ENCODE measurements at regions not wholly inside any gene's neighbourhood (a gene's known extent, or its start where the extent isn't known, plus 50 kb on each side); places are given as distances from the start of the nearest gene placed in this dataset.

GRCh38 chr15:53038655-53038941 lies 248.5 kb upstream of the ONECUT1 start:
- TF ChIP-seq POLR2AphosphoS5 (IDR thresholded peaks at IDR 0.05; ENCODE audit: low read depth, low read length) = no peak
- no peak for TF ChIP-seq EZH2 (IDR thresholded peaks at IDR 0.05)
- no peak for TF ChIP-seq CTCF (IDR thresholded peaks at IDR 0.05 in 2 of 3, conservative IDR thresholded peaks at IDR 0.05 in 1 of 3; ENCODE audit: borderline replicate concordance in 1 of 3, insufficient read depth in 1 of 3, low read depth in 2 of 3, low read length in 2 of 3)
- no peak for TF ChIP-seq JUND (IDR thresholded peaks at IDR 0.05)
- no peak for TF ChIP-seq ZNF274 (IDR thresholded peaks at IDR 0.05; ENCODE audit: low read depth, low read length)
- TF ChIP-seq EGR1 (IDR thresholded peaks at IDR 0.05; ENCODE audit: low read depth) = no peak
- no peak for TF ChIP-seq POLR2A (IDR thresholded peaks at IDR 0.05; ENCODE audit: borderline replicate concordance, extremely low read depth, insufficient read depth, insufficient read length)
